SK-N-SH (cell line): ENCODE measurements at regions not wholly inside any gene's neighbourhood (a gene's known extent, or its start where the extent isn't known, plus 50 kb on each side); places are given as distances from the start of the nearest gene placed in this dataset.

Experiments
- CTCF ChIA-PET: fragments of 300-600, 350-600 bp; formaldehyde crosslinking; extraction: SDS; loops from one replicate; lab custom pipeline; 2021; lab: Yijun Ruan, JAX
- POLR2A ChIA-PET: fragments of 350-600 bp; sonication (Branson Sonifier 250); formaldehyde crosslinking; extraction: SDS; loops from one replicate; lab custom pipeline; 2020; ENCODE audit warnings: antibody characterized with exemption, inconsistent platforms; lab: Yijun Ruan, JAX
- DNase-seq: peaks from one replicate; pipeline ENCODE4 v3.0.0; 2012
- H2AFZ ChIP-seq: fragments of 200-600 bp; sonication (generic); 2 replicates; pipeline ENCODE4 v1.8.1; 2016; ENCODE audit warnings: antibody characterized with exemption, mild to moderate bottlenecking, low read depth
- H3F3A ChIP-seq: fragments of 200-600 bp; sonication (generic); replicated peaks from 2 replicates; pipeline ENCODE3; 2016; ENCODE audit warnings: antibody characterized with exemption, mild to moderate bottlenecking; ENCODE audit not compliant: insufficient read depth
- H3K27ac ChIP-seq, 2 experiments: fragments of 200-500 bp in 1 of 2; fragments of 200-600 bp in 1 of 2; sonication (Bioruptor generic) in 1 of 2; sonication (generic), shearing (Covaris generic) in 1 of 2; 2 replicates each; pipeline versions ENCODE4 v1.5.1 to v1.6.1; 2014 to 2016; ENCODE audit warnings: low read depth in 2 of 2, inconsistent platforms in 1 of 2, low read length in 1 of 2, mild to moderate bottlenecking in 1 of 2, mixed read lengths in 1 of 2
- H3K27me3 ChIP-seq: fragments of 200-600 bp; sonication (generic), shearing (Covaris generic); 2 replicates; pipeline ENCODE4 v1.6.1; 2016; ENCODE audit warnings: mixed run types; ENCODE audit not compliant: insufficient read depth
- H3K36me3 ChIP-seq, 2 experiments: fragments of 200-500 bp in 1 of 2; fragments of 200-600 bp in 1 of 2; sonication (Bioruptor generic) in 1 of 2; sonication (generic) in 1 of 2; replicated peaks in 1 of 2; 2 replicates each; pipeline versions ENCODE3 to v1.5.1; 2014 to 2016; ENCODE audit warnings: low read length in 1 of 2, mild to moderate bottlenecking in 1 of 2; ENCODE audit not compliant: insufficient read depth in 2 of 2, control insufficient read depth in 1 of 2
- H3K4me1 ChIP-seq, 2 experiments: fragments of 200-500 bp in 1 of 2; fragments of 200-600 bp in 1 of 2; sonication (Bioruptor generic) in 1 of 2; sonication (generic), shearing (Covaris generic) in 1 of 2; 2 replicates each; pipeline versions ENCODE4 v1.5.1 to v1.6.1; 2014 to 2016; ENCODE audit warnings: low read depth in 1 of 2, low read length in 1 of 2, mixed run types in 1 of 2; ENCODE audit not compliant: insufficient read depth in 2 of 2, control insufficient read depth in 1 of 2
- H3K4me2 ChIP-seq: fragments of 200-600 bp; sonication (generic), shearing (Covaris generic); 2 replicates; pipeline ENCODE4 v1.6.1; 2017; ENCODE audit warnings: mixed run types
- H3K4me3 ChIP-seq, 2 experiments: fragments of 200-500 bp in 1 of 2; fragments of 200-600 bp in 1 of 2; sonication (Bioruptor generic) in 1 of 2; sonication (generic), shearing (Covaris generic) in 1 of 2; 2 replicates each; pipeline versions ENCODE4 v1.5.1 to v1.8.1; 2014 to 2016; ENCODE audit warnings: low read depth in 2 of 2, inconsistent platforms in 1 of 2, low read length in 1 of 2, mild to moderate bottlenecking in 1 of 2, mixed read lengths in 1 of 2, moderate library complexity in 1 of 2
- H3K79me2 ChIP-seq: fragments of 200-600 bp; sonication (generic); 2 replicates; pipeline ENCODE4 v1.8.1; 2017; ENCODE audit warnings: mild to moderate bottlenecking; ENCODE audit not compliant: insufficient read depth
- H3K9ac ChIP-seq: fragments of 200-600 bp; sonication (generic); 2 replicates; pipeline ENCODE4 v1.6.1; 2017; ENCODE audit warnings: mixed run types
- H3K9me2 ChIP-seq: fragments of 200-600 bp; sonication (generic); 2 replicates; pipeline ENCODE4 v1.6.1; 2017; ENCODE audit warnings: mixed run types
- H3K9me3 ChIP-seq: fragments of 200-600 bp; sonication (generic); 2 replicates; pipeline ENCODE4 v1.6.1; 2017; ENCODE audit warnings: mixed run types, mild to moderate bottlenecking, moderate library complexity
- H4K20me1 ChIP-seq: fragments of 200-600 bp; sonication (generic); 2 replicates; pipeline ENCODE4 v1.6.1; 2017; ENCODE audit warnings: mild to moderate bottlenecking, mixed run types; ENCODE audit not compliant: insufficient read depth
- CHD2 ChIP-seq: fragments of 150-350 bp; IDR thresholded peaks from 2 replicates; pipeline ENCODE4 v1.6.1; 2018; ENCODE audit warnings: low read length; ENCODE audit not compliant: partially characterized antibody
- EP300 ChIP-seq, 2 experiments: IDR thresholded peaks; 2 replicates each; pipeline versions ENCODE4 v1.4.0 to v1.6.1; 2012; ENCODE audit warnings: borderline replicate concordance in 1 of 2, low read depth in 1 of 2, low read length in 1 of 2
- EZH2phosphoT487 ChIP-seq: fragments of 200-600 bp; sonication (generic); IDR thresholded peaks from 2 replicates; pipeline ENCODE4 v1.6.1; 2017; ENCODE audit warnings: low read depth, mixed run types, mild to moderate bottlenecking, antibody characterized with exemption, moderate library complexity, borderline replicate concordance
- FOXJ3 ChIP-seq: sonication (generic); formaldehyde crosslinking; IDR thresholded peaks from 2 replicates; pipeline ENCODE4 v1.5.1; 2020; ENCODE audit warnings: mild to moderate bottlenecking, missing genetic modification reagents
- FOXM1 ChIP-seq: IDR thresholded peaks from 2 replicates; pipeline ENCODE4 v1.4.0; 2012; ENCODE audit warnings: low read depth, mild to moderate bottlenecking
- GATA2 ChIP-seq: sonication (generic); formaldehyde crosslinking; IDR thresholded peaks from 2 replicates; pipeline ENCODE4 v1.5.0; 2020; ENCODE audit warnings: mild to moderate bottlenecking, missing genetic modification reagents
- JUND ChIP-seq: IDR thresholded peaks from 2 replicates; pipeline ENCODE4 v1.4.0; 2012
- MXI1 ChIP-seq: IDR thresholded peaks from 2 replicates; pipeline ENCODE4 v1.6.1; 2012; ENCODE audit warnings: mild to moderate bottlenecking, low read depth, low read length, improper control_type of control experiment
- NFIC ChIP-seq: IDR thresholded peaks from 2 replicates; pipeline ENCODE4 v1.4.0; 2012; ENCODE audit warnings: borderline replicate concordance
- SMC3 ChIP-seq: IDR thresholded peaks from 2 replicates; pipeline ENCODE4 v1.6.1; 2012; ENCODE audit warnings: low read depth, low read length, improper control_type of control experiment
- TAF1 ChIP-seq: IDR thresholded peaks from 2 replicates; pipeline ENCODE4 v1.6.1; 2012; ENCODE audit warnings: low read depth, mild to moderate bottlenecking, low read length, moderate library complexity, borderline replicate concordance
- TEAD4 ChIP-seq: IDR thresholded peaks from 2 replicates; pipeline ENCODE4 v1.4.0; 2012; ENCODE audit warnings: mild to moderate bottlenecking, borderline replicate concordance; ENCODE audit not compliant: insufficient read depth
- YY1 ChIP-seq: IDR thresholded peaks from 2 replicates; pipeline ENCODE4 v1.4.0; 2012; ENCODE audit warnings: low read depth, mild to moderate bottlenecking
- WGBS: methylation state at CpG from one replicate; pipeline ENCODE4 v1.1.6; 2017; ENCODE audit warnings: low lambda C conversion rate; 5-methylcytosine and 5-hydroxymethylcytosine counted together
- TF ChIP-seq, protein P1 (sequence below): fragments of 200-600 bp; sonication (generic); IDR thresholded peaks from 2 replicates; pipeline ENCODE4 v1.6.1; 2017; ENCODE audit warnings: antibody characterized with exemption, mild to moderate bottlenecking, moderate library complexity
- TF ChIP-seq, protein P2 (sequence below): IDR thresholded peaks from 2 replicates; pipeline ENCODE4 v1.6.1; 2012; ENCODE audit warnings: mild to moderate bottlenecking, low read depth, low read length, moderate library complexity
- TF ChIP-seq, protein P3 (sequence below): fragments of 150-350 bp; IDR thresholded peaks from 2 replicates; pipeline ENCODE4 v1.6.1; 2016; ENCODE audit warnings: mild to moderate bottlenecking, low read depth, low read length
- TF ChIP-seq, protein P4 (sequence below): IDR thresholded peaks from 2 replicates; pipeline ENCODE4 v1.4.0; 2012; ENCODE audit warnings: low read depth, borderline replicate concordance
- TF ChIP-seq, protein P5 (sequence below): IDR thresholded peaks from 2 replicates; pipeline ENCODE4; 2012
- TF ChIP-seq, protein P6 (sequence below): fragments of 150-350 bp; IDR thresholded peaks from 2 replicates; pipeline ENCODE4 v1.6.1; 2017; ENCODE audit warnings: antibody characterized with exemption, low read length, low read depth, borderline replicate concordance

DNA sequence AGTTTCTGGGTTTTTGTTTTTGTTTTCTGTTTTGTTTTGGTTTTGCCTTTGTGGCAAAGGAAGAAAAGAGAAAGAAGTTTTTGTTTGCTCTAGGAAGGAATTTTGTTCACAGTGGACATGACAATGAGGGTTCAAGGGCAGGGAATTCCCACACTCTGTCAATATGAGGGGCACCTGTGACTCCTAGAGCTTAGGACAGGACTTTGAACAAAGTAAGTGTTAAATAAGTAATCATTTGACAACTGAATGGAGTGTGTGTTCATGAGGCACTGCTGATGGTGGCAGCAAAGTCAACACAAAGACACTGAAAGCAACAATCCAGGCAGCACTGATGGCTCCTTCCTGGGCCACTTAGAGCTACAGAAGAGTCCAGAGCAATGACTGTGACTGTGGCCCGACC, 1381.1 kb upstream of the LRRTM3 start:
- WGBS = 13% methylated on average over 1 of the region's 1 CpG
- Histone ChIP-seq H3K36me3 (no peaks in the 10 kb centered on the region), H3K4me2 (no peak overlapping the region), H3K9me3 (no peaks in the 10 kb centered on the region), H3K4me3 (no peak overlapping the region), H3K27ac (no peak overlapping the region), H2AFZ (no peak overlapping the region), H3K27me3 (no peaks in the 10 kb centered on the region), H3K4me1 (no peaks in the 10 kb centered on the region), H3K79me2 (no peaks in the 10 kb centered on the region), H3K9me2 (no peaks in the 10 kb centered on the region), H3K9ac (no peak overlapping the region), H3F3A (no peaks in the 10 kb centered on the region), H4K20me1 (no peaks in the 10 kb centered on the region)
- ChIA-PET POLR2A (no interaction called here), CTCF (interaction anchor here (0.8 kb wide), 1 partner anchor 11 kb away, joined by 3 read pairs; no protein-coding TSS in a partner anchor)
- no peak for DNase-seq
- TF ChIP-seq, protein P1, sequence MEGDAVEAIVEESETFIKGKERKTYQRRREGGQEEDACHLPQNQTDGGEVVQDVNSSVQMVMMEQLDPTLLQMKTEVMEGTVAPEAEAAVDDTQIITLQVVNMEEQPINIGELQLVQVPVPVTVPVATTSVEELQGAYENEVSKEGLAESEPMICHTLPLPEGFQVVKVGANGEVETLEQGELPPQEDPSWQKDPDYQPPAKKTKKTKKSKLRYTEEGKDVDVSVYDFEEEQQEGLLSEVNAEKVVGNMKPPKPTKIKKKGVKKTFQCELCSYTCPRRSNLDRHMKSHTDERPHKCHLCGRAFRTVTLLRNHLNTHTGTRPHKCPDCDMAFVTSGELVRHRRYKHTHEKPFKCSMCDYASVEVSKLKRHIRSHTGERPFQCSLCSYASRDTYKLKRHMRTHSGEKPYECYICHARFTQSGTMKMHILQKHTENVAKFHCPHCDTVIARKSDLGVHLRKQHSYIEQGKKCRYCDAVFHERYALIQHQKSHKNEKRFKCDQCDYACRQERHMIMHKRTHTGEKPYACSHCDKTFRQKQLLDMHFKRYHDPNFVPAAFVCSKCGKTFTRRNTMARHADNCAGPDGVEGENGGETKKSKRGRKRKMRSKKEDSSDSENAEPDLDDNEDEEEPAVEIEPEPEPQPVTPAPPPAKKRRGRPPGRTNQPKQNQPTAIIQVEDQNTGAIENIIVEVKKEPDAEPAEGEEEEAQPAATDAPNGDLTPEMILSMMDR = no peak
- TF ChIP-seq, protein P2, sequence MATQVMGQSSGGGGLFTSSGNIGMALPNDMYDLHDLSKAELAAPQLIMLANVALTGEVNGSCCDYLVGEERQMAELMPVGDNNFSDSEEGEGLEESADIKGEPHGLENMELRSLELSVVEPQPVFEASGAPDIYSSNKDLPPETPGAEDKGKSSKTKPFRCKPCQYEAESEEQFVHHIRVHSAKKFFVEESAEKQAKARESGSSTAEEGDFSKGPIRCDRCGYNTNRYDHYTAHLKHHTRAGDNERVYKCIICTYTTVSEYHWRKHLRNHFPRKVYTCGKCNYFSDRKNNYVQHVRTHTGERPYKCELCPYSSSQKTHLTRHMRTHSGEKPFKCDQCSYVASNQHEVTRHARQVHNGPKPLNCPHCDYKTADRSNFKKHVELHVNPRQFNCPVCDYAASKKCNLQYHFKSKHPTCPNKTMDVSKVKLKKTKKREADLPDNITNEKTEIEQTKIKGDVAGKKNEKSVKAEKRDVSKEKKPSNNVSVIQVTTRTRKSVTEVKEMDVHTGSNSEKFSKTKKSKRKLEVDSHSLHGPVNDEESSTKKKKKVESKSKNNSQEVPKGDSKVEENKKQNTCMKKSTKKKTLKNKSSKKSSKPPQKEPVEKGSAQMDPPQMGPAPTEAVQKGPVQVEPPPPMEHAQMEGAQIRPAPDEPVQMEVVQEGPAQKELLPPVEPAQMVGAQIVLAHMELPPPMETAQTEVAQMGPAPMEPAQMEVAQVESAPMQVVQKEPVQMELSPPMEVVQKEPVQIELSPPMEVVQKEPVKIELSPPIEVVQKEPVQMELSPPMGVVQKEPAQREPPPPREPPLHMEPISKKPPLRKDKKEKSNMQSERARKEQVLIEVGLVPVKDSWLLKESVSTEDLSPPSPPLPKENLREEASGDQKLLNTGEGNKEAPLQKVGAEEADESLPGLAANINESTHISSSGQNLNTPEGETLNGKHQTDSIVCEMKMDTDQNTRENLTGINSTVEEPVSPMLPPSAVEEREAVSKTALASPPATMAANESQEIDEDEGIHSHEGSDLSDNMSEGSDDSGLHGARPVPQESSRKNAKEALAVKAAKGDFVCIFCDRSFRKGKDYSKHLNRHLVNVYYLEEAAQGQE = no peak
- no peak for TF ChIP-seq TAF1
- TF ChIP-seq YY1 = no peak
- TF ChIP-seq TEAD4 = no peak
- no peak for TF ChIP-seq CHD2
- no peak for TF ChIP-seq GATA2 (CRISPR knock-in tag)
- no peak for TF ChIP-seq FOXJ3
- TF ChIP-seq SMC3 = no peak
- no peak for TF ChIP-seq EZH2phosphoT487
- TF ChIP-seq, protein P3, sequence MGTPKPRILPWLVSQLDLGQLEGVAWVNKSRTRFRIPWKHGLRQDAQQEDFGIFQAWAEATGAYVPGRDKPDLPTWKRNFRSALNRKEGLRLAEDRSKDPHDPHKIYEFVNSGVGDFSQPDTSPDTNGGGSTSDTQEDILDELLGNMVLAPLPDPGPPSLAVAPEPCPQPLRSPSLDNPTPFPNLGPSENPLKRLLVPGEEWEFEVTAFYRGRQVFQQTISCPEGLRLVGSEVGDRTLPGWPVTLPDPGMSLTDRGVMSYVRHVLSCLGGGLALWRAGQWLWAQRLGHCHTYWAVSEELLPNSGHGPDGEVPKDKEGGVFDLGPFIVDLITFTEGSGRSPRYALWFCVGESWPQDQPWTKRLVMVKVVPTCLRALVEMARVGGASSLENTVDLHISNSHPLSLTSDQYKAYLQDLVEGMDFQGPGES = no peak
- TF ChIP-seq, protein P4, sequence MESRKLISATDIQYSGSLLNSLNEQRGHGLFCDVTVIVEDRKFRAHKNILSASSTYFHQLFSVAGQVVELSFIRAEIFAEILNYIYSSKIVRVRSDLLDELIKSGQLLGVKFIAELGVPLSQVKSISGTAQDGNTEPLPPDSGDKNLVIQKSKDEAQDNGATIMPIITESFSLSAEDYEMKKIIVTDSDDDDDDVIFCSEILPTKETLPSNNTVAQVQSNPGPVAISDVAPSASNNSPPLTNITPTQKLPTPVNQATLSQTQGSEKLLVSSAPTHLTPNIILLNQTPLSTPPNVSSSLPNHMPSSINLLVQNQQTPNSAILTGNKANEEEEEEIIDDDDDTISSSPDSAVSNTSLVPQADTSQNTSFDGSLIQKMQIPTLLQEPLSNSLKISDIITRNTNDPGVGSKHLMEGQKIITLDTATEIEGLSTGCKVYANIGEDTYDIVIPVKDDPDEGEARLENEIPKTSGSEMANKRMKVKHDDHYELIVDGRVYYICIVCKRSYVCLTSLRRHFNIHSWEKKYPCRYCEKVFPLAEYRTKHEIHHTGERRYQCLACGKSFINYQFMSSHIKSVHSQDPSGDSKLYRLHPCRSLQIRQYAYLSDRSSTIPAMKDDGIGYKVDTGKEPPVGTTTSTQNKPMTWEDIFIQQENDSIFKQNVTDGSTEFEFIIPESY = no peak
- no peak for TF ChIP-seq EP300 (IDR thresholded peaks at IDR 0.05; ENCODE audit: borderline replicate concordance in 1 of 2, low read depth in 1 of 2, low read length in 1 of 2)
- TF ChIP-seq MXI1 = no peak
- TF ChIP-seq NFIC = no peak
- no peak for TF ChIP-seq JUND
- TF ChIP-seq, protein P5, sequence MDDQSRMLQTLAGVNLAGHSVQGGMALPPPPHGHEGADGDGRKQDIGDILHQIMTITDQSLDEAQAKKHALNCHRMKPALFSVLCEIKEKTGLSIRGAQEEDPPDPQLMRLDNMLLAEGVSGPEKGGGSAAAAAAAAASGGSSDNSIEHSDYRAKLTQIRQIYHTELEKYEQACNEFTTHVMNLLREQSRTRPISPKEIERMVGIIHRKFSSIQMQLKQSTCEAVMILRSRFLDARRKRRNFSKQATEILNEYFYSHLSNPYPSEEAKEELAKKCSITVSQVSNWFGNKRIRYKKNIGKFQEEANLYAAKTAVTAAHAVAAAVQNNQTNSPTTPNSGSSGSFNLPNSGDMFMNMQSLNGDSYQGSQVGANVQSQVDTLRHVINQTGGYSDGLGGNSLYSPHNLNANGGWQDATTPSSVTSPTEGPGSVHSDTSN = no peak
- no peak for TF ChIP-seq FOXM1
- TF ChIP-seq, protein P6, sequence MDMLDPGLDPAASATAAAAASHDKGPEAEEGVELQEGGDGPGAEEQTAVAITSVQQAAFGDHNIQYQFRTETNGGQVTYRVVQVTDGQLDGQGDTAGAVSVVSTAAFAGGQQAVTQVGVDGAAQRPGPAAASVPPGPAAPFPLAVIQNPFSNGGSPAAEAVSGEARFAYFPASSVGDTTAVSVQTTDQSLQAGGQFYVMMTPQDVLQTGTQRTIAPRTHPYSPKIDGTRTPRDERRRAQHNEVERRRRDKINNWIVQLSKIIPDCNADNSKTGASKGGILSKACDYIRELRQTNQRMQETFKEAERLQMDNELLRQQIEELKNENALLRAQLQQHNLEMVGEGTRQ = no peak
